ENCODE measurements at regions not wholly inside any gene's neighbourhood (a gene's known extent, or its start where the extent isn't known, plus 50 kb on each side); places are given as distances from the start of the nearest gene placed in this dataset.
A peak's percentile ranks its signal among the peaks of the same experiment; 100 is the strongest.

- Histone ChIP-seq H3K27ac (ENCODE audit: low read depth, low read length) (no peak overlapping the region), H3K27me3 (ENCODE audit: insufficient read depth, low read length) (no peaks in the 10 kb centered on the region), H3K4me3 (ENCODE audit: insufficient read depth, low read length) (no peak overlapping the region), H3K4me1 (ENCODE audit: insufficient read depth, low read length) (no peaks in the 10 kb centered on the region), H4K20me1 (ENCODE audit: insufficient read depth, low read length) (no peaks in the 10 kb centered on the region), H3K36me3 (ENCODE audit: insufficient read depth, low read length) (no peaks in the 10 kb centered on the region), H3K79me2 (ENCODE audit: insufficient read depth, low read length) (no peaks in the 10 kb centered on the region), H2AFZ (ENCODE audit: low read length) (no peak overlapping the region), H3K4me2 (ENCODE audit: insufficient read depth, low read length) (no peak overlapping the region), H3K9me3 (ENCODE audit: low read depth, low read length) (no peaks in the 10 kb centered on the region)
- no peak for DNase-seq (ENCODE audit: insufficient read length, low spot score, missing footprints)
- no peak for TF ChIP-seq CTCF (IDR thresholded peaks at IDR 0.05; ENCODE audit: extremely low read depth, low read depth, low read length)
Observed at GRCh38 chr5:93967923-93968322, 226.5 kb upstream of the POU5F2 start.

GRCh38 chr5:93964421-93964820, 223.0 kb upstream of the POU5F2 start:
- no peaks in the 10 kb centered on the region for H3K9me3 ChIP-seq (ENCODE audit: low read depth, low read length)
- H3K36me3 ChIP-seq (ENCODE audit: insufficient read depth, low read length), result no peaks in the 10 kb centered on the region
- H2AFZ ChIP-seq (ENCODE audit: low read length), result no peak overlapping the region
- no peaks in the 10 kb centered on the region for H3K4me1 ChIP-seq (ENCODE audit: insufficient read depth, low read length)
- no peak overlapping the region for H3K4me3 ChIP-seq (ENCODE audit: insufficient read depth, low read length)
- no peak overlapping the region for H3K27ac ChIP-seq (ENCODE audit: low read depth, low read length)
- TF ChIP-seq CTCF (IDR thresholded peaks at IDR 0.05; ENCODE audit: extremely low read depth, low read depth, low read length), result no peak
- H3K27me3 ChIP-seq (ENCODE audit: insufficient read depth, low read length), result no peaks in the 10 kb centered on the region
- H3K79me2 ChIP-seq (ENCODE audit: insufficient read depth, low read length), result no peaks in the 10 kb centered on the region
- H3K4me2 ChIP-seq (ENCODE audit: insufficient read depth, low read length), result no peak overlapping the region
- no peak for DNase-seq (ENCODE audit: insufficient read length, low spot score, missing footprints)
- no peaks in the 10 kb centered on the region for H4K20me1 ChIP-seq (ENCODE audit: insufficient read depth, low read length)

GRCh38 chr5:93960042-93960441, 218.6 kb upstream of the POU5F2 start:
- H3K4me1 ChIP-seq (ENCODE audit: insufficient read depth, low read length), result no peaks in the 10 kb centered on the region
- H4K20me1 ChIP-seq (ENCODE audit: insufficient read depth, low read length), result no peaks in the 10 kb centered on the region
- no peak for DNase-seq (ENCODE audit: insufficient read length, low spot score, missing footprints)
- no peak for TF ChIP-seq CTCF (IDR thresholded peaks at IDR 0.05; ENCODE audit: extremely low read depth, low read depth, low read length)
- H3K79me2 ChIP-seq (ENCODE audit: insufficient read depth, low read length), result no peaks in the 10 kb centered on the region
- H2AFZ ChIP-seq (ENCODE audit: low read length), result no peak overlapping the region
- no peak overlapping the region for H3K4me3 ChIP-seq (ENCODE audit: insufficient read depth, low read length)
- no peaks in the 10 kb centered on the region for H3K36me3 ChIP-seq (ENCODE audit: insufficient read depth, low read length)
- H3K27me3 ChIP-seq (ENCODE audit: insufficient read depth, low read length), result no peaks in the 10 kb centered on the region
- no peaks in the 10 kb centered on the region for H3K9me3 ChIP-seq (ENCODE audit: low read depth, low read length)
- no peak overlapping the region for H3K4me2 ChIP-seq (ENCODE audit: insufficient read depth, low read length)
- no peak overlapping the region for H3K27ac ChIP-seq (ENCODE audit: low read depth, low read length)

- no peak for TF ChIP-seq CTCF (IDR thresholded peaks at IDR 0.05; ENCODE audit: extremely low read depth, low read depth, low read length)
- H3K4me3 ChIP-seq (ENCODE audit: insufficient read depth, low read length), result no peak overlapping the region
Observed at GRCh38 chr5:93956006-93956405, 214.6 kb upstream of the POU5F2 start.

More at GRCh38 chr5:93956006-93956405, 214.6 kb upstream of the POU5F2 start:
- Histone ChIP-seq H4K20me1 (ENCODE audit: insufficient read depth, low read length) (no peaks in the 10 kb centered on the region), H3K4me2 (ENCODE audit: insufficient read depth, low read length) (no peak overlapping the region), H3K9me3 (ENCODE audit: low read depth, low read length) (no peaks in the 10 kb centered on the region), H3K27me3 (ENCODE audit: insufficient read depth, low read length) (no peaks in the 10 kb centered on the region), H3K4me1 (ENCODE audit: insufficient read depth, low read length) (no peaks in the 10 kb centered on the region), H2AFZ (ENCODE audit: low read length) (no peak overlapping the region), H3K36me3 (ENCODE audit: insufficient read depth, low read length) (no peaks in the 10 kb centered on the region), H3K27ac (ENCODE audit: low read depth, low read length) (no peak overlapping the region), H3K79me2 (ENCODE audit: insufficient read depth, low read length) (no peaks in the 10 kb centered on the region)
- peak; percentile 8 for DNase-seq (ENCODE audit: insufficient read length, low spot score, missing footprints)
